Astrocyte (in vitro differentiated cells and primary cell): ENCODE measurements at regions not wholly inside any gene's neighbourhood (a gene's known extent, or its start where the extent isn't known, plus 50 kb on each side); places are given as distances from the start of the nearest gene placed in this dataset.

Experiments used
- DNase-seq: peaks from one replicate; pipeline ENCODE4 v3.0.0-alpha.2; 2010; ENCODE audit warnings: low read depth
- FAIRE-seq: peaks from 2 replicates; lab custom pipeline; 2011; peaks lifted over from hg19 to GRCh38; lab: Jason Lieb, UNC
- H2AFZ ChIP-seq: 2 replicates; pipeline ENCODE4 v1.6.0; 2012; ENCODE audit warnings: low read depth, low read length, inconsistent platforms
- H3K27ac ChIP-seq: 2 replicates; pipeline ENCODE4 v1.5.1; 2011; ENCODE audit warnings: low read depth, low read length, inconsistent platforms
- H3K27me3 ChIP-seq: 2 replicates; pipeline ENCODE4 v1.6.0; 2011; ENCODE audit warnings: low read length, inconsistent platforms; ENCODE audit not compliant: insufficient read depth
- H3K36me3 ChIP-seq: 2 replicates; pipeline ENCODE4 v1.5.1; 2011; ENCODE audit warnings: low read length, inconsistent platforms; ENCODE audit not compliant: insufficient read depth
- H3K4me1 ChIP-seq: 2 replicates; pipeline ENCODE4 v1.5.1; 2011; ENCODE audit warnings: low read length, inconsistent platforms; ENCODE audit not compliant: insufficient read depth
- H3K4me2 ChIP-seq: 2 replicates; pipeline ENCODE4 v1.6.0; 2012; ENCODE audit warnings: low read length, inconsistent platforms
- H3K4me3 ChIP-seq: 2 replicates; pipeline ENCODE4 v1.5.1; 2011; ENCODE audit warnings: low read depth, mild to moderate bottlenecking, low read length, inconsistent platforms; ENCODE audit not compliant: insufficient read depth
- H3K79me2 ChIP-seq: 2 replicates; pipeline ENCODE4 v1.6.0; 2012; ENCODE audit warnings: mild to moderate bottlenecking, low read length, inconsistent platforms; ENCODE audit not compliant: insufficient read depth
- H3K9ac ChIP-seq: 2 replicates; pipeline ENCODE4 v1.6.0; 2012; ENCODE audit warnings: mild to moderate bottlenecking, low read length, inconsistent platforms
- H3K9me3 ChIP-seq: 2 replicates; pipeline ENCODE4 v1.5.1; 2012; ENCODE audit warnings: low read depth, mild to moderate bottlenecking, low read length, inconsistent platforms; ENCODE audit not compliant: insufficient read depth
- H4K20me1 ChIP-seq: 2 replicates; pipeline ENCODE4 v1.6.0; 2012; ENCODE audit warnings: low read length, inconsistent platforms; ENCODE audit not compliant: insufficient read depth
- H3K27ac Mint-ChIP-seq: one replicate; pipeline ENCODE4 v1.8.0; 2021; ENCODE audit warnings: mild to moderate bottlenecking, mixed read lengths; ENCODE audit not compliant: unreplicated experiment
- H3K27me3 Mint-ChIP-seq: one replicate; pipeline ENCODE4 v1.8.0; 2021; ENCODE audit warnings: low read depth, mixed read lengths; ENCODE audit not compliant: unreplicated experiment
- H3K36me3 Mint-ChIP-seq: one replicate; pipeline ENCODE4 v1.8.0; 2021; ENCODE audit warnings: low read depth, mixed read lengths; ENCODE audit not compliant: unreplicated experiment
- H3K4me1 Mint-ChIP-seq: one replicate; pipeline ENCODE4 v1.8.0; 2021; ENCODE audit warnings: low read depth, mixed read lengths; ENCODE audit not compliant: unreplicated experiment
- H3K4me3 Mint-ChIP-seq: one replicate; pipeline ENCODE4 v1.8.0; 2021; ENCODE audit warnings: mild to moderate bottlenecking, moderate library complexity, mixed read lengths; ENCODE audit not compliant: unreplicated experiment
- H3K9me3 Mint-ChIP-seq: one replicate; pipeline ENCODE4 v1.8.0; 2021; ENCODE audit warnings: mild to moderate bottlenecking, mixed read lengths; ENCODE audit not compliant: unreplicated experiment
- CTCF ChIP-seq: IDR thresholded peaks from 2 replicates; pipeline ENCODE4 v1.5.1; 2011; ENCODE audit warnings: low read depth, mild to moderate bottlenecking, inconsistent platforms, low read length, moderate library complexity; ENCODE audit not compliant: insufficient read depth
- EZH2 ChIP-seq: IDR thresholded peaks from 2 replicates; pipeline ENCODE4 v1.6.1; 2012; ENCODE audit warnings: mild to moderate bottlenecking, low read length, inconsistent platforms; ENCODE audit not compliant: insufficient read depth

GRCh38 chr5:39702928-39703327 lies 278.1 kb upstream of the DAB2 start:
- Histone ChIP-seq H3K27ac (no peak overlapping the region), H3K9ac (no peak overlapping the region), H3K4me3 (no peak overlapping the region), H2AFZ (no peak overlapping the region), H3K79me2 (no peaks in the 10 kb centered on the region), H3K4me2 (no peak overlapping the region), H4K20me1 (no peaks in the 10 kb centered on the region), H3K9me3 (no peaks in the 10 kb centered on the region), H3K4me1 (no peaks in the 10 kb centered on the region), H3K27me3 (no peaks in the 10 kb centered on the region), H3K36me3 (no peaks in the 10 kb centered on the region)
- DNase-seq (no peak), FAIRE-seq (no peak)
- H3K4me3 Mint-ChIP-seq: no peak overlapping the region
- no peaks in the 10 kb centered on the region for H3K9me3 Mint-ChIP-seq
- H3K27me3 Mint-ChIP-seq: no peaks in the 10 kb centered on the region
- H3K4me1 Mint-ChIP-seq: no peaks in the 10 kb centered on the region
- TF ChIP-seq CTCF: no peak
- no peak for TF ChIP-seq EZH2
- no peak overlapping the region for H3K27ac Mint-ChIP-seq
- H3K36me3 Mint-ChIP-seq: no peaks in the 10 kb centered on the region

GRCh38 chr5:39700523-39700922 lies 275.7 kb upstream of the DAB2 start:
- Histone ChIP-seq H3K9me3 (no peaks in the 10 kb centered on the region), H3K4me3 (no peak overlapping the region), H3K27me3 (no peaks in the 10 kb centered on the region), H3K9ac (no peak overlapping the region), H4K20me1 (no peaks in the 10 kb centered on the region), H3K4me1 (no peaks in the 10 kb centered on the region), H2AFZ (no peak overlapping the region), H3K36me3 (no peaks in the 10 kb centered on the region), H3K4me2 (no peak overlapping the region), H3K27ac (no peak overlapping the region), H3K79me2 (no peaks in the 10 kb centered on the region)
- DNase-seq (no peak), FAIRE-seq (no peak)
- TF ChIP-seq EZH2 (no peak), CTCF (no peak)
- Mint-ChIP-seq H3K4me1 (no peaks in the 10 kb centered on the region), H3K4me3 (no peak overlapping the region), H3K27ac (no peak overlapping the region), H3K9me3 (no peaks in the 10 kb centered on the region), H3K36me3 (no peaks in the 10 kb centered on the region), H3K27me3 (no peaks in the 10 kb centered on the region)

- H4K20me1 ChIP-seq: no peaks in the 10 kb centered on the region
- no peaks in the 10 kb centered on the region for H3K4me1 ChIP-seq
- H3K9ac ChIP-seq: no peak overlapping the region
- TF ChIP-seq EZH2 (no peak), CTCF (no peak)
- H2AFZ ChIP-seq: no peak overlapping the region
- Mint-ChIP-seq H3K4me1 (no peaks in the 10 kb centered on the region), H3K27me3 (no peaks in the 10 kb centered on the region), H3K9me3 (no peaks in the 10 kb centered on the region), H3K27ac (no peak overlapping the region), H3K36me3 (no peaks in the 10 kb centered on the region), H3K4me3 (no peak overlapping the region)
- H3K79me2 ChIP-seq: no peaks in the 10 kb centered on the region
- peak; percentile 40 for DNase-seq
- no peaks in the 10 kb centered on the region for H3K9me3 ChIP-seq
- H3K27me3 ChIP-seq: no peaks in the 10 kb centered on the region
- H3K27ac ChIP-seq: peak overlapping the region; percentile 5
- FAIRE-seq: no peak
- H3K36me3 ChIP-seq: no peaks in the 10 kb centered on the region
- no peak overlapping the region for H3K4me3 ChIP-seq
- H3K4me2 ChIP-seq: no peak overlapping the region
Measured at GRCh38 chr5:39698838-39699560, 274.2 kb upstream of the DAB2 start.
